ENCODE measurements at regions not wholly inside any gene's neighbourhood (a gene's known extent, or its start where the extent isn't known, plus 50 kb on each side); places are given as distances from the start of the nearest gene placed in this dataset.

- no peaks in the 10 kb centered on the region for H3K36me3 Mint-ChIP-seq (ENCODE audit: unreplicated experiment)
- DNase-seq = no peak
- H3K27me3 Mint-ChIP-seq (ENCODE audit: unreplicated experiment) = peaks cover 3% of the 10 kb centered on the region
- no peaks in the 10 kb centered on the region for H3K9me3 Mint-ChIP-seq (ENCODE audit: unreplicated experiment)
- no peak overlapping the region for H3K27ac Mint-ChIP-seq (ENCODE audit: unreplicated experiment)
- peaks cover 20% of the 10 kb centered on the region for H3K4me1 Mint-ChIP-seq (ENCODE audit: low read depth, unreplicated experiment)
- TF ChIP-seq, protein P1, sequence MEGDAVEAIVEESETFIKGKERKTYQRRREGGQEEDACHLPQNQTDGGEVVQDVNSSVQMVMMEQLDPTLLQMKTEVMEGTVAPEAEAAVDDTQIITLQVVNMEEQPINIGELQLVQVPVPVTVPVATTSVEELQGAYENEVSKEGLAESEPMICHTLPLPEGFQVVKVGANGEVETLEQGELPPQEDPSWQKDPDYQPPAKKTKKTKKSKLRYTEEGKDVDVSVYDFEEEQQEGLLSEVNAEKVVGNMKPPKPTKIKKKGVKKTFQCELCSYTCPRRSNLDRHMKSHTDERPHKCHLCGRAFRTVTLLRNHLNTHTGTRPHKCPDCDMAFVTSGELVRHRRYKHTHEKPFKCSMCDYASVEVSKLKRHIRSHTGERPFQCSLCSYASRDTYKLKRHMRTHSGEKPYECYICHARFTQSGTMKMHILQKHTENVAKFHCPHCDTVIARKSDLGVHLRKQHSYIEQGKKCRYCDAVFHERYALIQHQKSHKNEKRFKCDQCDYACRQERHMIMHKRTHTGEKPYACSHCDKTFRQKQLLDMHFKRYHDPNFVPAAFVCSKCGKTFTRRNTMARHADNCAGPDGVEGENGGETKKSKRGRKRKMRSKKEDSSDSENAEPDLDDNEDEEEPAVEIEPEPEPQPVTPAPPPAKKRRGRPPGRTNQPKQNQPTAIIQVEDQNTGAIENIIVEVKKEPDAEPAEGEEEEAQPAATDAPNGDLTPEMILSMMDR (IDR thresholded peaks at IDR 0.05; ENCODE audit: partially characterized antibody, unreplicated experiment) = no peak
- no peak overlapping the region for H3K4me3 Mint-ChIP-seq (ENCODE audit: unreplicated experiment)
These were observed 234.4 kb upstream of the TMC3 start for GRCh38 chr15:81608309-81608829.

DNA sequence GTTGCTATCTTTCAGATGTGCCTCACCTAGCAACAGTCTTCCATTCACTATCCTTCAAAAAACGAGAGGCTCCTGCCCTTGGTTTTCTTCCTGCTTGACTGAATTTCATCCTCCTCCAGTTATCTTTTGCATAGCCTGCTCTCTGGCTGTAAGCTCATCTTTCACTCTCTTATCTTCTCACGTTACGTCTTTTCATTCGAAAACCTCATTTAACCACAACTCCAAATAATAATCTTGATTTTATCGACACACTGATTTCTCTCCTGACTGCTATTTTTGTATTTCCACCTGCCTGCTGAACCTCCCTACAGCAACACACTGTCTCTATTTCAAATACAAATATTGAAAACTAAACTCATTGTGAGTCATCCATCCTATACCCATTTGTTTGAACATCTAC, 230.7 kb upstream of the TMC3 start:
- TF ChIP-seq, protein P1 (IDR thresholded peaks at IDR 0.05; ENCODE audit: partially characterized antibody, unreplicated experiment) = no peak
- H3K36me3 Mint-ChIP-seq (ENCODE audit: unreplicated experiment) = peaks cover 14% of the 10 kb centered on the region
- no peak overlapping the region for H3K27ac Mint-ChIP-seq (ENCODE audit: unreplicated experiment)
- H3K4me3 Mint-ChIP-seq (ENCODE audit: unreplicated experiment) = no peak overlapping the region
- H3K4me1 Mint-ChIP-seq (ENCODE audit: low read depth, unreplicated experiment) = peaks cover 2% of the 10 kb centered on the region
- DNase-seq = no peak
- no peaks in the 10 kb centered on the region for H3K27me3 Mint-ChIP-seq (ENCODE audit: unreplicated experiment)
- peaks cover 2% of the 10 kb centered on the region for H3K9me3 Mint-ChIP-seq (ENCODE audit: unreplicated experiment)

DNA sequence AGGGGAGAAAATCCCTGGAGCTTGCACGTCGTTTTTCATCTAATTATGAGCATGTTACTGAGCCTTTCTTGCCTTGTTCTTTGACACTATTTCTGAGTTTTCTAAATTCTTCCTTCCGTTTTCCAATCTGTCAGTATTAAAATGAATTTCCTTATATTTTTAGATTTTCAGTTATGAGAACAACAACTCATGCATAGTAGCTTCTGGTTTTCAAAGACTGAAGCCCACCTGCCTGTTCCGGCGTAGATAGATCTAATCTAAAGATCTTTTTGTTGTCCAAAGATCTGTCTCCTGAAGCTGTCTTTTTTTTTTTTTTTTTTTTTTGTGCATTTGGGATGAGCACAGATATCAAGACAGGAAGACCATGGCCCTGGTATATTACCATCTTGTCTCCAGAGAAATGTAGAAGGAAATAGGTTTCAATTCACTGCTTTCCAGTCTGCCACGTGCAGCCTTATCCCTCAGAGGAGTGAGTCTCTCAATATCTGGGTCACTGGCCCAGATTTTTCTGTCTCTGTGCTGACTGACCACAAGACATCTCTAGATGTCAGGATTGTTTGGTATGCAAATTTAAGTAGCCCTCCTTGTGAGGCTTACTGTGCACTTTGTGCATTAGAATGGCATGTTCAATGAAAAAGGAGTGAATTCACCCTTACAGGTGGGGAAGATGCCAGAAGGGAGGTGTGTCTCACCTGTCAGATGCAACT, 222.3 kb upstream of the TMC3 start:
- TF ChIP-seq, protein P1 (IDR thresholded peaks at IDR 0.05; ENCODE audit: partially characterized antibody, unreplicated experiment) = no peak
- H3K27me3 Mint-ChIP-seq (ENCODE audit: unreplicated experiment) = no peaks in the 10 kb centered on the region
- peaks cover 5% of the 10 kb centered on the region for H3K9me3 Mint-ChIP-seq (ENCODE audit: unreplicated experiment)
- peaks cover 20% of the 10 kb centered on the region for H3K36me3 Mint-ChIP-seq (ENCODE audit: unreplicated experiment)
- peaks cover 4% of the 10 kb centered on the region for H3K4me1 Mint-ChIP-seq (ENCODE audit: low read depth, unreplicated experiment)
- no peak overlapping the region for H3K4me3 Mint-ChIP-seq (ENCODE audit: unreplicated experiment)
- no peak overlapping the region for H3K27ac Mint-ChIP-seq (ENCODE audit: unreplicated experiment)
- no peak for DNase-seq

DNA sequence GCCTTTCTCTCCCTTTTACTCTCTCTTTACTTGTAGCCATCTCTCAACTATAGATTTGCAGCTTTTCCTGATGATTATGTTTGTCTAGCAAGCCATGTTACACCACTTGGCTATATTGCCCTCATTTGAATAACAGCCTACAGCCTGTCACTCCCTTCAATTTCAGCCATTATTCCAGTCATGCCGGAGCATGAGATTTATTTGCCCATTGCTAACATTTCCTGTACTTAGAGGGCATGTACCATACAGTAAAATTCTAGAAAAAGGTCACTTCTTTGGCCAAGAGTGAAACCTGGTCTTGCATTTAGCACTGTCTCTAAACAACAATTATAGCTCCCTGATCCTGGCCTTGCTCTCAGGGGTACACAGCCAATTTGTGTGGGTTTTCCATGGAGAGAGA, 221.7 kb upstream of the TMC3 start:
- Mint-ChIP-seq H3K9me3 (ENCODE audit: unreplicated experiment) (peaks cover 5% of the 10 kb centered on the region), H3K4me3 (ENCODE audit: unreplicated experiment) (no peak overlapping the region), H3K27ac (ENCODE audit: unreplicated experiment) (no peak overlapping the region), H3K36me3 (ENCODE audit: unreplicated experiment) (peaks cover 18% of the 10 kb centered on the region), H3K4me1 (ENCODE audit: low read depth, unreplicated experiment) (peaks cover 4% of the 10 kb centered on the region), H3K27me3 (ENCODE audit: unreplicated experiment) (no peaks in the 10 kb centered on the region)
- no peak for DNase-seq
- TF ChIP-seq, protein P1 (IDR thresholded peaks at IDR 0.05; ENCODE audit: partially characterized antibody, unreplicated experiment) = no peak

- no peak overlapping the region for H3K4me3 Mint-ChIP-seq (ENCODE audit: unreplicated experiment)
- no peak overlapping the region for H3K27ac Mint-ChIP-seq (ENCODE audit: unreplicated experiment)
- H3K36me3 Mint-ChIP-seq (ENCODE audit: unreplicated experiment) = peaks cover 19% of the 10 kb centered on the region
- H3K9me3 Mint-ChIP-seq (ENCODE audit: unreplicated experiment) = no peaks in the 10 kb centered on the region
- H3K27me3 Mint-ChIP-seq (ENCODE audit: unreplicated experiment) = no peaks in the 10 kb centered on the region
- TF ChIP-seq, protein P1 (IDR thresholded peaks at IDR 0.05; ENCODE audit: partially characterized antibody, unreplicated experiment) = no peak
- peaks cover 10% of the 10 kb centered on the region for H3K4me1 Mint-ChIP-seq (ENCODE audit: low read depth, unreplicated experiment)
- no peak for DNase-seq
These were observed 215.7 kb upstream of the TMC3 start for GRCh38 chr15:81589671-81590070.

Measured in glutamatergic neuron (in vitro differentiated cells).